Keratinocyte (primary cell): ENCODE measurements at regions not wholly inside any gene's neighbourhood (a gene's known extent, or its start where the extent isn't known, plus 50 kb on each side); places are given as distances from the start of the nearest gene placed in this dataset.

ENCODE experiments used
- CTCF ChIP-seq, 3 experiments: IDR thresholded peaks in 1 of 3; conservative IDR thresholded peaks in 1 of 3; optimal IDR thresholded peaks in 1 of 3; 2 replicates in 2 of 3; 3 replicates in 1 of 3; pipeline versions ENCODE3 to v1.5.1; 2011; ENCODE audit warnings: low read length in 3 of 3, mild to moderate bottlenecking in 3 of 3, moderate library complexity in 2 of 3, control low read depth in 1 of 3, inconsistent platforms in 1 of 3; ENCODE audit not compliant: insufficient read depth in 2 of 3; ENCODE audit errors: extremely low read depth in 1 of 3
- EZH2 ChIP-seq: IDR thresholded peaks from one replicate; pipeline ENCODE4 v1.6.1; 2012; ENCODE audit warnings: inconsistent platforms, mild to moderate bottlenecking, low read length, moderate library complexity

DNA sequence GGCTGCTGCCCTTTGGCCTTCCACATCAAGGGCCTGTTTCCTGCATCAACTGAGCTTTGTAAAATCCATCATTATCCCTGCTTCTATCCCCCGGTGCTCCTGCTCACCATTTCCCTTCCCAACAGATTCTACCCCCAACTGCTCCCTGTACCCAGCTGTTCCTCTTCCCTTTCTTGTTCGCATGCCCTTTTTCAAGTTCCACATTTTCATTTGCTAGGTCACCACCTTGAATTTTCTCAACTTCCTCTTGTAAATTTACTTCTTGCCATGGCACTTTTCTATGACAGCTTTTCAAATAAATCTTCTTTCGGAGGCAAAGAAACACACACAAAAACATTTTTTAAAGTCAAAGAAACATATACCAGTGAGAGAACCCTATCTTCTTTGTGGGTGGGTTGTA, 330.5 kb upstream of the ADGRL2 start:
- no peak for TF ChIP-seq EZH2
- no peak for TF ChIP-seq CTCF (optimal IDR thresholded peaks at IDR 0.05 in 1 of 3, IDR thresholded peaks at IDR 0.05 in 1 of 3, conservative IDR thresholded peaks at IDR 0.05 in 1 of 3; ENCODE audit: extremely low read depth in 1 of 3, insufficient read depth in 2 of 3, low read length in 3 of 3)
